KMS-11 (cell line): ENCODE measurements at regions not wholly inside any gene's neighbourhood (a gene's known extent, or its start where the extent isn't known, plus 50 kb on each side); places are given as distances from the start of the nearest gene placed in this dataset.

ENCODE experiments used
- H2AFZ ChIP-seq: fragments of 200-600 bp; sonication (generic); 2 replicates; pipeline ENCODE4 v1.6.1; 2016; ENCODE audit warnings: antibody characterized with exemption, mixed run types, low read depth
- H3K27ac ChIP-seq: fragments of 200-600 bp; sonication (generic); 2 replicates; pipeline ENCODE4 v1.6.1; 2016; ENCODE audit warnings: mild to moderate bottlenecking, mixed run types
- H3K27me3 ChIP-seq: fragments of 200-600 bp; sonication (generic); 2 replicates; pipeline ENCODE4 v1.6.1; 2017; ENCODE audit warnings: mild to moderate bottlenecking, low read depth, mixed run types, moderate library complexity; ENCODE audit not compliant: insufficient read depth
- H3K36me3 ChIP-seq: fragments of 200-600 bp; sonication (generic); 2 replicates; pipeline ENCODE4 v1.6.1; 2017; ENCODE audit warnings: mild to moderate bottlenecking, mixed run types; ENCODE audit not compliant: insufficient read depth
- H3K4me1 ChIP-seq: fragments of 200-600 bp; sonication (generic); 2 replicates; pipeline ENCODE4 v1.6.1; 2016; ENCODE audit warnings: mild to moderate bottlenecking, low read depth, mixed run types; ENCODE audit not compliant: poor library complexity, severe bottlenecking
- H3K4me2 ChIP-seq: fragments of 200-600 bp; sonication (generic); 2 replicates; pipeline ENCODE4 v1.7.0; 2016; ENCODE audit warnings: mild to moderate bottlenecking, mixed run types
- H3K4me3 ChIP-seq: fragments of 200-600 bp; sonication (generic); IDR thresholded peaks from 2 replicates; pipeline ENCODE4 v1.6.1; 2017; ENCODE audit warnings: low read depth, low read length, mixed read lengths; ENCODE audit not compliant: insufficient read depth
- H3K79me2 ChIP-seq: fragments of 200-600 bp; sonication (generic); 2 replicates; pipeline ENCODE4 v1.6.1; 2016; ENCODE audit warnings: low read depth, mixed run types; ENCODE audit not compliant: insufficient read depth
- H3K9ac ChIP-seq: fragments of 200-600 bp; sonication (generic); 2 replicates; pipeline ENCODE4 v1.6.1; 2016; ENCODE audit warnings: mild to moderate bottlenecking, mixed run types
- H4K20me1 ChIP-seq: fragments of 200-600 bp; sonication (generic); 2 replicates; pipeline ENCODE4 v1.6.1; 2016; ENCODE audit warnings: mild to moderate bottlenecking, mixed run types; ENCODE audit not compliant: insufficient read depth
- CTCF ChIP-seq: fragments of 200-600 bp; sonication (generic); conservative IDR thresholded peaks from 2 replicates; pipeline ENCODE4 v1.6.1; 2017; ENCODE audit warnings: low read depth, mild to moderate bottlenecking, antibody characterized with exemption, low read length, moderate library complexity, mixed read lengths

- H3K79me2 ChIP-seq, result no peaks in the 10 kb centered on the region
- no peak overlapping the region for H3K9ac ChIP-seq
- H3K27ac ChIP-seq, result no peak overlapping the region
- no peaks in the 10 kb centered on the region for H3K27me3 ChIP-seq
- H3K4me1 ChIP-seq, result peaks cover 32% of the 10 kb centered on the region
- no peaks in the 10 kb centered on the region for H3K36me3 ChIP-seq
- no peak for TF ChIP-seq CTCF
- H4K20me1 ChIP-seq, result no peaks in the 10 kb centered on the region
- peak overlapping the region; percentile 13; the same call in 1 of the 2 replicates for H3K4me2 ChIP-seq
- H2AFZ ChIP-seq, result no peak overlapping the region
- no peak overlapping the region for H3K4me3 ChIP-seq
Measured at GRCh38 chr3:25854214-25854613, 64.3 kb downstream of the OXSM start.

- H3K4me2 ChIP-seq, result no peak overlapping the region
- H3K27me3 ChIP-seq, result no peaks in the 10 kb centered on the region
- no peak overlapping the region; the same call in 1 of the 2 replicates for H2AFZ ChIP-seq
- H3K4me3 ChIP-seq, result no peak overlapping the region
- no peaks in the 10 kb centered on the region for H3K79me2 ChIP-seq
- no peaks in the 10 kb centered on the region for H3K36me3 ChIP-seq
- peaks cover 32% of the 10 kb centered on the region for H3K4me1 ChIP-seq
- no peak for TF ChIP-seq CTCF
- no peak overlapping the region for H3K27ac ChIP-seq
- H4K20me1 ChIP-seq, result no peaks in the 10 kb centered on the region
- no peak overlapping the region for H3K9ac ChIP-seq
Measured at GRCh38 chr3:25854635-25855034, 64.7 kb downstream of the OXSM start.

GRCh38 chr3:25855266-25855784 lies 65.4 kb downstream of the OXSM start:
- Histone ChIP-seq H3K4me2 (no peak overlapping the region), H3K79me2 (no peaks in the 10 kb centered on the region), H3K27me3 (no peaks in the 10 kb centered on the region), H3K4me3 (no peak overlapping the region), H3K4me1 (peaks cover 32% of the 10 kb centered on the region), H4K20me1 (no peaks in the 10 kb centered on the region), H2AFZ (no peak overlapping the region), H3K36me3 (no peaks in the 10 kb centered on the region), H3K9ac (no peak overlapping the region), H3K27ac (no peak overlapping the region)
- TF ChIP-seq CTCF, result no peak

DNA sequence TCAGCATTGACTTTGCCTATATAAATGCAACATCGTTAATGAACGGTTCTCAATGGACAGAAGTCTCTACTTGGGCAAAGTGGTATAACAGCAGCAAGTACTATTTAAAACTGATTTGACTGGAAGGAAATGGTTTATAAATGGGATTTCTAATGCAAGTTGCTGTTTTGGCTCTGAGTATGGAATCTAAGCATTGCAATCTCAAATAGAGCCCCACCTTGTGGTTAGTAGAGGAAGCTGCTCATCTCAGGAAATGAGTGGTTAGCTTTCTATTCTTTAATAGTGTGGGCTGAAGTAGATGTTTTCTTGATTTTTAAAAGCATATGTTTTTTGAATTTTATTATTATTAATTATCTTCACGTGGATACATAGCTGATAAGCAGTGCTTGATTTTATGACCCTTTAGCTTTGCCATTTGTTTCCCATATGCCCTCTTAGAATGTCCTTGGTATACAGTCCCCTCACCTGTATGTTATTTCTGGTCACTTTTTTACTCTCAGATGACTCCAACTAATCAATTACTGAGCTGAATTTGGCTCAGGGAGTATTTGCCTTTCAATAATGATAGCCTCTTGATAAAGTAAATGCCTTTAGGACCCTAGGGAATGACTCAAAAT lies 67.1 kb downstream of the OXSM start:
- Histone ChIP-seq H3K4me3 (no peak overlapping the region), H3K9ac (no peak overlapping the region), H3K27me3 (no peaks in the 10 kb centered on the region), H3K79me2 (no peaks in the 10 kb centered on the region), H3K27ac (no peak overlapping the region), H3K4me2 (no peak overlapping the region), H4K20me1 (no peaks in the 10 kb centered on the region), H2AFZ (no peak overlapping the region), H3K4me1 (peaks cover 39% of the 10 kb centered on the region), H3K36me3 (no peaks in the 10 kb centered on the region)
- peak; percentile 58 for TF ChIP-seq CTCF
